GM18499 (cell line): ENCODE measurements at regions not wholly inside any gene's neighbourhood (a gene's known extent, or its start where the extent isn't known, plus 50 kb on each side); places are given as distances from the start of the nearest gene placed in this dataset.

Experiments used
- ATAC-seq: cut with Tn5 transposase; IDR thresholded peaks from one replicate; pipeline ENCODE4 v1.9.1; 2021; ENCODE audit warnings: moderate number of reproducible peaks; ENCODE audit not compliant: insufficient read depth, unreplicated experiment

DNA sequence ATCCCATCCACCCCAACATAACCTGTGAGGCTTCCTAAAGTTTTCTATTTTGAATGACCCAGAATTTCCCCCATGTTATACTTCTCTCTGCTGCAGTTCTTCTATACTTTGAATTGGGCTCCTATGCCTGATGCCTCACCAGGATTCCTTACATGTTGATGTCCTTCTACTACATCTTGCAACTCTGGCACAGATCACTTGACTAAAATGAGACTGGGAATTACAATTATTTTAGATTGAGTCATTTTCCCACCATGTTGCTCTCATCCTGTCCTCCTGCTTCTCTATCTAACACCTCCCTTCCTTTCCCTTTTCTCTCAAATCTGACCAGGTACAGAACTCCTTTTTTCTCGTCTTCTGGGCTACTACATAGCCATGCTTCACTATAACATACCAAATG, 314.0 kb upstream of the KCNJ16 start:
- no peak for ATAC-seq

DNA sequence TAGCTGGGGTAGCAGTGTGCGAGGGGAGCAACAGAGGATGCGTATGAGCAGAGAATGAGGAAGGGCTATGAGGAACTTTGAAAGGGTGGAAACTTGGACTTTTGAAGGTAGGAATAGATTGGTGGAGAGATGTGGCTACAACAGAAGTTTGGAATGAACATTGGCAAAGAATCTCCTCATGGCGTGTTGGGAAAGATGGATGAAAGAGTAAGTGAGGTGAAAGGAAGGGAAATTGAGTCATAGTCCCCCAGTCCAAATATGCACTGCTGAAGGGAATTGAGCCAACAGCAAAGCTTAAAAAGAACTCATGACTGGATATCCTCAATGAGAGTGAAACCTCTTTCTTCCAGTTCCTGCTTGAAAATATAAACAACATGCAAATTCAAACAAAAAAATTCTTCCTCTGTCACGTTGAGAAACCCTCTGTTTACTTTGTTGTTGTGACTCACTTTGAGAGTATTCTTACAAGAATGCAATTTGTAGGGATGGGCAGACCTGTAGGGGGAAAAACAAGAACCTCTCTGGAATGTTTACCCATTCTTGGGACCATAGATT, 313.2 kb upstream of the KCNJ16 start:
- no peak for ATAC-seq

DNA sequence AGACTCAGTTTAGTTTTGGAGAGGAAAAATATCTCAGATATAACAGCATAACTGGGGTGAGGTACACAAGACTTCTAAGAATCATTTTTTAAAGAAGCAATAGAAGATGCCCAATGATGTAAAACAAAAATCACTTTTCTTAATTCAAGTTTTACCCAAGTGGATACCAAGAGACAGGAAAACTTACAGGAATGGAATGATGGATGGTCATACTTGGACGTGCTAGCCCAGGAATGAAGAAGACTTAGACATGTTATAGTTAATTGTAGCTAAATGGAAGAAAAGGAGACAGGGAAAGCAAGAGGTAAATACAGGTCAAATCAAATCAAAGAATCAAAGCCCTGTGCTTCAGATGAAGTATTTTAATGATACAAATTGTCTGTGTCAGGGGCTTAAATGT, 312.7 kb upstream of the KCNJ16 start:
- ATAC-seq = no peak

DNA sequence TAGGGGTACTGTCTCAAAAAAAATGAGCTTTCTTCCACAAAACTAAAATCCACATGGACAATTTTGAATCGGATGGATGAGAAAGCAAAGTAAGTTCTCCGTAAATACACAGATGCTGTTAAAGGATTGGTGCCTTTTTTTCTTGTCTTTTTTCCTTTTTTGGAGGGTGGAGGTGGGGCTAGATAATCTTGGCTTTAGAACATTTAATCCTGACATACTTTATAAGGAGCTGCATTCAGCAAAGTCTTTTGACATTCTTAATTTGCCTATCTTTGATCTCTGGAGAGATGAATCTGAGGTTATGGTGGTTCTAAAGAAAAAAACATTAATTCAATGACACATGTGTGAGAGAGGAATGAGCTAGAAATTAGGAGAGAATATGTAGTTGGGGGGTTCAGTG, 312.3 kb upstream of the KCNJ16 start:
- ATAC-seq = no peak

DNA sequence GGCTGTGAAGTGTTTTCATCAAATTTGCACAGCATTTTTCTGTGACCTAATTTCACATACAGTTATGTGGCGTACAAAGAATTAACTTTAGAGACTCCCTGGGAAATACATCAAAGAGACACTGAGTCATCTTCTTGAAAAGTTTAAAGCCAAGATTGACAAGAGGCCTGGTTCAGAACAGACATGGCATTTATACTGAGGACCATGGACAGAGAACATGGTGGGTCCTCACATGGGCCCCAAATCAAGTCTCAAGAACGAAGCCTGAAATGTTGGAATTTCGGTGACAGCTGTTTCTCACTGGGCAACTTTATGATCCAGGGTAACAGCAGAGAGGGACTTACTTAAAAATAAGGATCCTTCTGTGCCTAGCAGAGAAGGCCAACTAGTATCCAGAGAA, 311.5 kb upstream of the KCNJ16 start:
- no peak for ATAC-seq

DNA sequence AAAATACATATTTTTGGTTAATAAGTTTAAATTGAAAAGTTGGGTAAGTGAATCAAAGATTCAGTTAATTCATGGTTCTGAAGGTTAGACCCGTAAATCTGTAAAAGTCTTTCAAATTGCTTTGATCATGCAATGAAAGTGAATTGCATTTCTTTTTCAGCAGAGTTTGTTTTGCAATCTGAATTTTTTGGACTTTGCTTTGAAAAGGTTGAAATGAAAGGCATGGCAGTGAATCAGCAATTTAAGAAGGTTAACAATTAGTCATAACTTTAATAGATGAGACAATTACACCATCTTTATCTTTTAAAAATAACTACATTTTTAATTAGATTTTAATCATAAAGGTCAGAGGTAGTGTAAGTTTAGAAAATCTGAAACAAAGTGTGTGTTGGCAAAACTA, 310.9 kb upstream of the KCNJ16 start:
- no peak for ATAC-seq

DNA sequence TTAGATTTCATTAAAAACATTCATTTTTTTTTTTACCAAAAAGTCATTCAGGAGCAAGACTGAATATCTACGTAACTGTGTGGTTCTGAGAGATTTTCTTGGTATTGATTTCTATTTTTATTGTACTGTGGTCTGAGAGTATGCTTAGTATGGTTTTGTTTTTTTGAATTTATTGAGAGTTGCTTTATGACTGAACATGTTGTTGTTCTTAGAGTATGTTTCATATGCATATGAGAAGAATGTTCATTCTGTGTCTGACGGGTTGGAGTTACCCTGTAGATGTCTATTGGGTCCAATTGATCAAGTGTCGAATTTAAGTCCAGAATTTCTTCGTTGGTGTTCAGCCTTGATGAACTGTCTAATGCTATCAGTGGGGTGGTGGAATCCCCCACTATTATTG, 306.0 kb upstream of the KCNJ16 start:
- ATAC-seq = no peak

DNA sequence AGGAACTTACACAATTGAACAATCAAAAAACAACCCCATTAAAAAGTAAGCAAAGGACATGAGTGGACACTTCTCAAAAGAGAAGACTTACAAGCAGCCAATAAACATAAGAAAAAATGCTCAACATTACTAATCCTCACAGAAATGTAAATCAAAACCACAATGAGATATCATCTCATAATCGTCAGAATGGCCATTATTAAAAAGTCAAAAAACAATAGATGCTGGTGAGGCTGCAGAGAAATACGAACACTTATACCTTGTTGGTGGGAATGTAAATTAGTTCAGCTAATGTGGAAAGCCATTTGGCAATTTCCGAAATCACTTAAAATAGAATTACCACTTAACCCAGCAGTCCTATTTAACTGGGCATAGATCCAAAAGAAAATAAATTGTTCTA, 301.9 kb upstream of the KCNJ16 start:
- no peak for ATAC-seq

DNA sequence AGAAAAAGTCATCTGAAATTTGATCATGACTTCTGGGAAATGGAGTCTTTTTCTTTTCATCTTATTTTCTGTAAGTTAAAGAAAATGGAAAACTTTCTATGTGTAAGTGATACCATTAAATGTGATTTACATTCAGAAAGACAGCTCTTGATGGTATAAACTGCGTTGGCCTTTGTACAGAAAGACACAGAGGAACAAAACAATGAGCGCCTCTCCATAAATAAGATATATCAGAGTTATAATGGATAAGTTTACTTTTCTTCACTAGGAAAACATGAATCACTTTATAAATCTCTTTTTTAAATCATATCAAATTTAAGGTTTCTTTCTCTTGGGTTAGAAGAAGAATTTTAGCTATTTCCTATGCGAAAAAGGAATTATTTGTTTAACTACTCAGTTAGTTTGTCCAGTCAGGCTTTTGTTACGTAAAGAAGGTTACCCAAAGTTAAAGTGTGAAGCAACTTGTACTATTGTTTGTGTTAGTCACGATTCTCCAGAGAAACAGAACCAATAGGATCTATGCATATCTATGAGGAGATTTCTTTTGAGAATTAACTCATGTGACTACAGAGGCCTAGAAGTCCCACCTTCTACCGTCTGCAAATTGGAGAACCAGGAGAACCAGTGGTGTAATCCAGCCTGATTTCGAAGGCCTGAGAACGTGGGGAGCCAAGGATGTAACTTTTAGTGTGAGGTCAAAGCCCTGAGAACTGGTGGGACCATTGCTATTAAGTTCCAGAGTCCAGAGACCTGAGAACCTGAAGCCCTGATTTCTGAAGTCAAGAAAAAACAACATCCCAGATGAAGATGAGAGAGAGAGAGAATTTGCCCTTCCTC, 295.4 kb upstream of the KCNJ16 start:
- no peak for ATAC-seq

DNA sequence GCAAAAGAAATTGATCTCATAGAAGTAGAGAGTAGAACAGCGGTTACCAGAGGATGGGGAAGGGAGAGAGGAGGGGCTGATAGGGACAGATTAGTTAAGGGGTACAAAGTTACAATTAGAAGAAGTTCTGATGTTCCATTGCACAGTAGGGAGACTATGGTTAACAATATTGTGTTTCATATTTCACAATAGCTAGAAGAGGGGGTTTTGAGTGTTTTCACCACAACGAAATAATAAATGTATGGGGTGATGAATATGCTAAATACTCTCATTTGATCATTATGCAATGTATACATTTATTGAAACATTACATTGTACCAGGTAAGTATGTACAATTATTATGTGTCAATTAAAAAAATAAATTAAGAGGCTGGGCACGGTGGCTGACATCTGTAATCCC, 291.2 kb upstream of the KCNJ16 start:
- ATAC-seq = no peak

DNA sequence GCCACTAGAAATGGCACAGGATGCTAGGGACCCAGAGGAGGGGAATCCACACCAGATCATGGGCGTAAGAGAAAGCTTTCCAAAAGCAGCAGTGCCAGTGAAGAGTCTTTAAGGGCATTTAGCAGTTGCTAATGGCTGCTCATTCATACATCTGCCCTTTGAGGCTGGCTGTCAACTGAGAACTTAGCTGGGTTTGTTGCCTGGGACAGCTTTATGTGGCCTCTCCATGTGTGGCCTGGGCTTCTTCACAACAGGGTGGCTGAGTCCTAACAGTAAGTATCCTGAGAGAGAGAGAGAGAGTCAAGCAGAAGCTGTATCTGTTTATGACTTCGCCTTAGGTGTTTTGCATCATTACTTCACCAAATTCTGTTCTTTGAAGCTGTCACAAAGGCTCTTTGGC, 286.1 kb upstream of the KCNJ16 start:
- ATAC-seq = no peak

DNA sequence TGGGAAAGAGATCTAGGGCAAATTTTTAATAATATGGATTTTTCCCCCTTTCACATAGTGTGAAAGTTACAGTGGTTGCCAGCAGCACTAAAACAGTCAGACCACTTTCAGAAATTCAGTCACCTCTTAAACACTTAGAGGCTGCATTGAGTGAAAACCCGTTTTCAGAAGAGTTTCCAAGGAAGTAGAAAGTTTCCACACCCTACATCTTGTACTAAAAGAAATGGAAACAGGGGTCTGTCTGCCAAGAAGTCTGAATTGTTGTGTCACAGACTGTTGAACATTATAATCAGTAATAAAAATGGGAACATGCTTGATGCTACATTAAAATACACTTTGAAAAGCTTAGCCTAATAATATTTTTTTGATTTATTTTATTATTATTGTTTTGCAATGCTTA, 278.9 kb upstream of the KCNJ16 start:
- no peak for ATAC-seq

DNA sequence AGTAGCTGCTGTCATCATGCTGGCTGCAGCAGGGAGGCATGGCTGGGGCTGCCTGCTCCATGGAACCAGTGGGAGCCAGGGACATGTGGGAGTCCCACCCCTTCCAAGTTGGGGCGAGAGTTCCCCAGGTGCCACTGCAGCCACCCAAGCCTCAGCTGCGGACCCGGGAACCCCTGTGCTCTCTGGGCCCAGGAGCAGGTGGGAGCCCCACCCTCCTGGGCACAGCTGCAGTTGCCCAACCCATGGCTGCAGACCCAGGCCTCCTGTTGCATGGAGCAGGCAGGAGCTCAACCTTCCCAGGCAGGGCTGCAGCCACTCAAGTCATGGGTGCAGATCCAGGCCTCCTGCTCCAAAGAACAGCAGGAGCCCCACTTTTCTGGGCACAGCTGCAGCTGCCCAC, 274.2 kb upstream of the KCNJ16 start:
- no peak for ATAC-seq

DNA sequence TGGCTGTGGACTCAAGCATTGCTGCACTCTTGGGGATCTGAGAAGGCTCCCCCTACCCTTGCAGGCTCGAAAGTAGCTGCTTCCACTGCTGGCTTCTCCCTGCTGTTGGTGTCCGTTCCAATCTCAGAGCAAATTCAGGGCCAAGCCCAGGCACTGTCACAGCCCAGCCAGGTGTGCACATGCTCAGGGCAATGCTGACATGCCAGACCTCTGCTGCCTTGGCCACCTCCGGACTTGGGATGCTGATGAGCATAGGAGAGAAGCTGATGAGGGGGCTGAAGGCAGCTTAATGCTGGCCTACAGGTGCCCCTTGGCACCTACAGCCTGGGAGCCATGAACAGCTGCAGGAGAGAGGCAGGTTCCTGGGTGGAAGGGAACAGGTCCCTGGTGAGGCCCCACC, 273.7 kb upstream of the KCNJ16 start:
- ATAC-seq = no peak

DNA sequence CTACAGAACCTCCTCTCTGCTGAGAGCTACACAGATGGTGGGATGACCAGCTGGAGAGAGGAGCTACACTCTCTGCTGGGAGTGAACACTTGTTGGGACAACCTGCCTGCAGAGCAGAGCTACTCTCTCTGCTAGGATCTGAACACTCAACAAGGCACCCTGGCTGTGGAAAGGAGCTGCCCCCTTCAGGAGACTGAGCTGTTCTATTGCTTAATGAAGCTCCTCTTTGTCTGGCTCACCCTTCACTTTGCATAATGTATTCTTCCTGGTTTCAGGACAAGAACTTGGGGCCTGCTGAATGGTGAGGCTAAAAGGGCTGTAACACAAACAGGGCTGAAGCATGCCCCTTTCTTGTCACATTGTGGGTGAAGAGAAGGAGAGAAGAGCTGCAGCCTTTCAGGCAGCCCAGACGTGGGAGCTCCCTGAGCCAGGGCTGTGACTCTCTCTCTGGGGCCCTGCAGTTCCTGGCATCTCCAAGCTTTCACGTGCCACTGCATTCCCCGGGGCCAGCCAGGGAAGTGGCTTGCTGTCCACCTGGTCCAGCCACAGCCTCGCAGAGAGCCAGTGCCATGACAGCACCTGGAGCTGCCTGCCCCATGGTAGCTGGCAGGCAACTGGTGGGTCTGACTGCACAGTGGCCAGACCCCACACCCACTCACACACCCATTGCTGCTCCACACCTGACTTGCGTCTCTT, 272.8 kb upstream of the KCNJ16 start:
- ATAC-seq = no peak

DNA sequence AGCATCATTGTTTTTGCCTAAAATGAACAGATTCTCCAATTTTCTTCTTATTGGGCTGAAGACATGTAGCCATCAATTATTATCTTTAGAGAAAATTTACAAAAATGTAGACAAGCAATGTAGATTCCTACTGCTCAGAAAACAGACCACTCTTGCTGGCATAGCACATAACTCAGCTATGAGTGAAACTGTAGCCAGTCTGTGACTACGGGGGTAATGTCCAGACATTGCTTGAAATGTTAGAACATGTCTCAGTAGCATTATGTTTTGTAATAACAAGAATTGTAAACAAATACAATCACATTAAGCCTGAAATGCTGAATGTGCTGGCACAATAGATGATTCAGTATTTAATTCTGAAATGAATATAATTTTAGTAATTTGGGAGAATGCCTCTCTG, 265.7 kb upstream of the KCNJ16 start:
- ATAC-seq = no peak

DNA sequence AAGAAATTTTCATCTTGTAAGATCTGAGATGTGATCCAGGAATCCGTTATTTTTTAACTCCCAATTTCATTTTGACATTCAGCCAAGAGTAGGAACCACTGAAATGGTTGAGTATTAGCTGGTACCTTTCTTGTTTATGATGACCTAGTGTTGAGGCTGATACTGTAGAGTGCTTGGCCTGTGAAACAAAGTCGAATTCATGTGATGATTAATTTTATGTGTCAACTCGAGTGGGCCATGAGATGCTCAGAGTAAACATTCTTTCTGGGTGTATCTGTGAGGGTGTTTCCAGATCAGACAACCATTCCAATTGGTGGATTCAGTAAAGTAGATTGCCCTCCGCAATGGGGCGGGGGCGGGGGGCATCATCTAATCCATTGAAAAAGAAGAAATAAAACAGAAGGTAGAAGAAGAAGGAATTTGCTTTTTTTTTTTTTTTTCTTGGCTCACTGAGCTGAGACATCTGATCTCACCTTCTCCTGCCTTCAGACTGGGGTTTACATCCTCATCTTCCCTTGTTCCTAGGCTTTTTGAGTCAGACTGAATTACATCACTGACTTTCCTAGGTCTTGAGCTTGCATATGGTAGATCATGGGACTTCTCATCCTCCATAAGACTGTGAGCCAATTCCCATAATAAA, 264.6 kb upstream of the KCNJ16 start:
- no peak for ATAC-seq

DNA sequence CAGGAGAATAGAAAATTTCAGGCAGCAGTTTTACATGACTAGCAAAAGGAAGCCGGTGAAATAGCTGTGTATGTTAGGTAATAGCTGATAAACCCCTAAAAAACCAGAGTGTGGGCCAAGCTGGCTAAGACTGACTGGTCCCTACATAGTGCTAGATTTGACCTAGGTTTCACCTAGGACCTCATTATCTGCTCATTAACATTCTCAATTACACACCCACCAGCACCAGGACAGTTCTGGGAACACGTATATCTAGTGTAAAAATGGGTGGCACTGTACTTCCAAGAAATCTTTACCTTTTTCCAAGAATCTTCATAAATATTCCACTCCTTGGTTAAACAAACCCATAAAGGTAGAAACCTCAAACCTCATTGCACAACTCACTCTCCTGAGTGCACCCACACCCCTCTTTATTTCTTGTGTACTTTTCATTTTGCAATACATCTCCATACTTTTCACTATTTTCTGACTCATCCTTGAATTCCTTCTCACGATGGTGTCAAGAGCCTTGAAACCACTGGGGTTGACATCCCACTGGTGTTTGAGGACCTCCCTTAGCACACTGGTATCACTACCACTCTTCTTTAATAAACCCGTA, 262.7 kb upstream of the KCNJ16 start:
- ATAC-seq = no peak

DNA sequence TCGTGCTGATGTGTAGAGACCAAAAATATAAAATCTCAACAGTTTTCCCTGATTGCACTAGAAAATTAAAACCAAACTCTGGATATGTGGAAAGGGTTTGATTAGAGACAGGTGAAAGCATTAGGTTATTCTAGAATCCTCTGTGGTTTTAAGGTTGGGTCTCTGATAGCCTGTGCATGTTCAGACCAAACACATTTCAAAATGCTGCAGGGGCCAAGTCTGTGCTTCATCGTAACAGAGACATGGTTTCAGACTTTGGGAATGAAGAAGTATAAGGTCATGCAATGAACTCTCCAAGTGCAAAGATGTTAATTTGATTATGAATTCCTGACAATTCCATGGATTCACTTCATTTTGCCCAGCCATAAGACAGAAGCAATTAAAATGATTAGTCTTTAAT, 261.0 kb upstream of the KCNJ16 start:
- ATAC-seq = no peak

DNA sequence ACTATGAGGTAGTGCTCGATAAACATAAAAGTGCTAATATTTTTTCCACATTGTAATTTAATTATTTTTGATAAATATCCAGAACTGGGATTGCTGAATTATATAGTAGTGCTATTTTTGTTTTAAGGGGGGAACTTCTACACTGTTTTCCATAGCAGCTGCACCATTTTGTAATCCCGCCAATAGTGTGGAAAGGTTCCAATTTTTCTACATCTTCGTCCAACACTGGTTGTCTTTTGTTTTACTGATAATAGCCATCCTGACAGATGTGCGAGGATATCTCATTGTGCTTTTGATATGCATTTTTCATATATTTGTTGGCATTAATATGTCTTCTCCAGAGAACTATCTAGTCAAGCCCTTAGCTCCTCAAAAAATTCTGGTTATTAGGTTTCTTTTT, 259.6 kb upstream of the KCNJ16 start:
- ATAC-seq = no peak

DNA sequence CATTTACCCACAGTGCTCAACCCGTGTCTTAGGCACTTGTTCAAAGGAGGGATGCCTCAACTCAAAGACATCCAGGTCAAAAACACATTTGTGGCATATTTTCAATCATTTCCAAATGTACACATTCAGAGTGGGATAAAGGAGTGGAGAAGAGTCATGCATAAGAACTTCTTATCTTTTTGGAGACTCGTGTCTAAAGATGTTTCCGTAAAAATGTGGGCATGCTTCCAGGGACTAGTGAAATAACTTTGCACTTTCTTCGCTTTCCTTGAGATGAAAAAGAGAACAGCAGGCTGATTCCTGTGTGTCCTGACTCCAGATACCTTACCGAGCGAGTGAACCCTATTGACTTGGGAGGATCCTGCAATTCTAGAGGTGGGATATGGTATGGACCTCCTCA, 256.6 kb upstream of the KCNJ16 start:
- no peak for ATAC-seq
